Jurkat, Clone E6-1 (cell line): ENCODE measurements at regions not wholly inside any gene's neighbourhood (a gene's known extent, or its start where the extent isn't known, plus 50 kb on each side); places are given as distances from the start of the nearest gene placed in this dataset.
A peak's percentile ranks its signal among the peaks of the same experiment; 100 is the strongest.
"Not testable (repeated sequence)": the region's sequence is repeated elsewhere in the genome, so short reads cannot be mapped to it uniquely, and the experiment has no call there.

Source experiments
- DNase-seq: peaks from one replicate; pipeline ENCODE4 v3.0.0-alpha.2; 2011; ENCODE audit warnings: low read depth, low spot score
- H3K4me3 ChIP-seq: 2 replicates; pipeline ENCODE4 v1.5.1; 2011; ENCODE audit warnings: mild to moderate bottlenecking, low read length, control low read depth, moderate library complexity

GRCh38 chr18:65230311-65230710 is 520.5 kb upstream of the CDH7 start:
- DNase-seq: no peak
- no peak overlapping the region for H3K4me3 ChIP-seq

GRCh38 chr18:65227970-65228369 is 522.8 kb upstream of the CDH7 start:
- no peak for DNase-seq
- no peak overlapping the region for H3K4me3 ChIP-seq

GRCh38 chr18:65221736-65222135 is 529.1 kb upstream of the CDH7 start:
- H3K4me3 ChIP-seq: no peak overlapping the region
- DNase-seq: no peak

DNA sequence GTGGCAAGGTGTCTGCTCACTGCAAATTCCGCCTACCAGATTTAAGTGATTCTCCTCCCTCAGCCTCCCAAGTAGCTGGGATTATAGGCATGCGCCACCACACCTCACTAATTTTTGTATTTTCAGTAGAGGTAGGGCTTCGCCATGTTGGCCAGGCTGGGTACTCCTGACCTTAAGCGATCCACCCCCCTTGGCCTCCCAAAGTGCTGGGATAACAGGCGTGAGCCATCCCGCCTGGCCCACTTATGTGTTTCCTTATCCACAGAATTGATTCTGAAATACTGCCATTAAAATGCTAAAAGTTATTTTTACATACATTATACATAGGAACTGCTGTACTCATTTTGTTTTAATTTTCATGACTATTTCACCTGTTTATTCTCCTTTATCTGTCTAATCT is 529.7 kb upstream of the CDH7 start:
- H3K4me3 ChIP-seq: no peak overlapping the region
- no peak for DNase-seq

DNA sequence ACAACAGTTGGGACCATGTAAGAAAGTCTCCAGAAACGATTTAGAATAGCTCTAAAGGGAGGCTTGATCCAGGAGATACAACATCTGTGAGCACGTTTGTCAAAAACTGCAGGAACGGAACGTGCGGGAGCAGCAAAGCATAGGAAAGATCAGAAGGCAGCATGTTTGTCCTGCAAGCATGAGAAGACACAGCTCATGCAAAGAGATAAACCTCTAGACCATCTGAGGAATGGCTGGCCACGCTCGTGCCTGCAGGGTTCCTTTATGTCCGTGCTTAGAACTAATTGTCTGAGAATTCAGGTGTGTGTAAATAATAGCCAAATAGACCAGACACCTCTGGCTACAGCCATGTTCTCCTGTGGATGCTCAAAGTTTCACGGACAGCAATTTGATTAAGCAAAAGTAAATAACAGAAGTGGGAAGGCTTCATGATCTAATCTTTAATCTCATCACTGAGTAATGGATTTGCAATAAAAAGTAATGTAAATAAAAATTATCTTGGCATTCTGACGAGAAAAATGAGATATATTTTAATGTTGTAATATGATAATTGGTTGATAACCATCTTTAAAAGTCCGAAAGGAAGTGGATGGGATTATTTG is 534.8 kb upstream of the CDH7 start:
- DNase-seq: no peak
- H3K4me3 ChIP-seq: no peak overlapping the region

DNA sequence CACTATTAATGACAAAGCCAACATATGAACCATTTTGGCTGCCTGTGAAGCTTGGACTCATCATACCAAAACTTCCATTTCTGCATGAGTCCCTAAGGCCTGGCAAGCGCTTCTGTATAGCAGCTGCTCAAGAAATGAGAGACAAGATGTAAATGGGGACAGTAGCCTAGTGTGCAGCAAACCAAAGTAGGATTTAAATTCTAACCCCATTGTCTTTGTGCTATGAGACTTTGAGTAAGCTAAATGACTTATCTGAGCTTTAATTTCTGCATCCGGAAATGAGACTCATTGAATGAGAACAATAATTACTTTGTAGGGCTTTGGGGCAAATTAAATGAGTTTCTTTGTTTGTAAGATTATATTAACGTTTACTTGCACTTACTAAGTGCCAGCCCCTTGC is 536.4 kb upstream of the CDH7 start:
- DNase-seq: no peak
- H3K4me3 ChIP-seq: no peak overlapping the region

- no peak for DNase-seq
- H3K4me3 ChIP-seq: no peak overlapping the region
Observed at GRCh38 chr18:65206551-65207260, 544.1 kb upstream of the CDH7 start.

- no peak for DNase-seq
Observed at GRCh38 chr18:65202091-65202490, 548.7 kb upstream of the CDH7 start.

DNA sequence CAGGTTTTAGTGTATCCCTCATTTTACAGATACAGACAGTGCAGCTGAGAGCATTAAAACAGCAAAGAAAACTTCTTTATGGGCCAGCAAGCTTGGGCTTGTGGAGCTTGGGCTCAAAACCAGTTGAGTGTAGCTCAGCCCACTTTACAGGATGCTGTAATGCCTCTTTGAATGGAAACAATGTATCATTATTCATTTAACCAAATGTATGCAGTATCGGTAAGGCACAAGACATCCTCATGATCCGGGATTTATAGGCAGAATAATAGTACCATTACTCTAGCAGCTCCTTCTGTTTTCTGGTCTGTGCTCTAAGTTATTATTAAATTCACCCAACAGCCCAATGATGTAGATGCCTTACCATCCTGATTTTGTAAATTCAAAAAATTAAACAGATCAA is 575.1 kb upstream of the CDH7 start:
- no peak overlapping the region for H3K4me3 ChIP-seq
- DNase-seq: no peak

More at GRCh38 chr18:65202091-65202490, 548.7 kb upstream of the CDH7 start:
- no peak overlapping the region for H3K4me3 ChIP-seq

DNA sequence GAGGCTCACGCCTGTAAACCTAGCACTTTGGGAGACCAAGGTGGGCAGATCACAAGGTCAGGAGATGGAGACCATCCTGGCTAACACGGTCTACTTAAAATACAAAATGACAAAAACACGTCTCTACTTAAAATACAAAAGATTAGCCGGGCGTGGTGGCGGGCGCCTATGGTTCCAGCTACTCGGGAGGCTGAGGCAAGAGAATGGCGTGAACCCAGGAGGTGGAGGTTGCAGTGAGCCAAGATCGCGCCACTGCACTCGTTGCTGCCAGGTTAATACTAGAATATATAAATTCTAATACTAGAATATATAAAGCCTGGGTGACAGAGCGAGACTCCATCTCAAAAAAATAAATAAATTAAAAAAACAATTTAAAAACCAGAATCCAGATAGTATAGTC is 588.7 kb upstream of the CDH7 start:
- not testable (repeated sequence) for DNase-seq, H3K4me3 ChIP-seq

DNA sequence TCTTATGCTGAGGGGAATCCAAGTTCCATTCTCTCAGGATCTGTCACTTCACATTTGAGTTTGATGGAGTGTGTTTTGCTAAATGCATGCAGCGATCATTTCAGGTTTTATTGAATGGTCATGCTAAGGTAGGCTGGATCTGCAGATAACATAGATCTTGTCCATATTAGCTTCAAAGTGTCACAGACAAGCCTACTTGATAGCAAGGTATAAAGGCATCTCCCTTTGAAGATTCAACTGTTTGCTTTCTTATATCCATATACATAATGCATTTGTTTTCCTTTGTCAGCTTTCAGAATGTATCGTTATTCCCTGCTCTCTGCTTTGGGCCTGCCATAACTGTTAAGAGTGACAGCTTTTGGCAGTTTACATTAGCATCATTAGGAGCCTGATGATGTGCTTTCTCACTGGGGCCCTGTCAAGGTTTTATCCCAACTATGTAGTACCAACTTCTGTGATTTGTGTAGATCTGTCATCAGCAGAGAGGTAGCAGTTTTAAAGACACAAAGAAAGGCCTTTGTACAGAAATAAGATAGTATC is 604.3 kb upstream of the CDH7 start:
- no peak overlapping the region for H3K4me3 ChIP-seq
- DNase-seq: no peak

GRCh38 chr18:65145312-65145711 is 605.5 kb upstream of the CDH7 start:
- H3K4me3 ChIP-seq: no peak overlapping the region
- DNase-seq: no peak

DNA sequence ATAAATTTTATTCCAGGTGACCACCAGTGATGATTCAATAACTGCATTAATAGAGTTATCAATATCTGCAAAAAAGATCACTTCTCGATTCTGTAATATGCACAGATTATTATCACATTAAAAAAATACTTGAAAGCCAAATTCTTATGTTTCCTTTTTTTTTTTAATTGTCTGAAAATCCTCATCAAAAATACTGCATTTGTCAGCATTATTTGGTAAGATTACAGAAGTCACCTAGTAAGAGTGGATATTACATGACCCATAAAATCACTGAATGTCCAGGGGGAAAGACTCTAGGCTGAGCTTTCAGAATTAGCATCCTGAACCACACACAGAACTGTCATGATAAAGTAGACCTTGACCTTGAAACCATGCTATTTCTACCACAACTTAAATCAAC is 617.2 kb upstream of the CDH7 start:
- no peak for DNase-seq
- no peak overlapping the region for H3K4me3 ChIP-seq

GRCh38 chr18:65124633-65125032 is 626.2 kb upstream of the CDH7 start:
- no peak for DNase-seq
- no peak overlapping the region for H3K4me3 ChIP-seq

GRCh38 chr18:65103864-65104263 is 646.9 kb upstream of the CDH7 start:
- DNase-seq: no peak

GRCh38 chr18:65093346-65093745 is 657.5 kb upstream of the CDH7 start:
- H3K4me3 ChIP-seq: no peak overlapping the region
- no peak for DNase-seq

More at GRCh38 chr18:65103864-65104263, 646.9 kb upstream of the CDH7 start:
- no peak overlapping the region for H3K4me3 ChIP-seq

- DNase-seq: peak; percentile 32
- no peak overlapping the region for H3K4me3 ChIP-seq
Observed at GRCh38 chr18:65091744-65092329, 659.0 kb upstream of the CDH7 start.

GRCh38 chr18:65082907-65083306 is 667.9 kb upstream of the CDH7 start:
- H3K4me3 ChIP-seq: no peak overlapping the region
- DNase-seq: no peak

- DNase-seq: no peak
- H3K4me3 ChIP-seq: no peak overlapping the region
Observed at GRCh38 chr18:65081786-65082185, 669.0 kb upstream of the CDH7 start.

GRCh38 chr18:65073060-65073550 is 677.7 kb upstream of the CDH7 start:
- no peak overlapping the region for H3K4me3 ChIP-seq
- no peak for DNase-seq
